ENCODE measurements at regions not wholly inside any gene's neighbourhood (a gene's known extent, or its start where the extent isn't known, plus 50 kb on each side); places are given as distances from the start of the nearest gene placed in this dataset.

DNA sequence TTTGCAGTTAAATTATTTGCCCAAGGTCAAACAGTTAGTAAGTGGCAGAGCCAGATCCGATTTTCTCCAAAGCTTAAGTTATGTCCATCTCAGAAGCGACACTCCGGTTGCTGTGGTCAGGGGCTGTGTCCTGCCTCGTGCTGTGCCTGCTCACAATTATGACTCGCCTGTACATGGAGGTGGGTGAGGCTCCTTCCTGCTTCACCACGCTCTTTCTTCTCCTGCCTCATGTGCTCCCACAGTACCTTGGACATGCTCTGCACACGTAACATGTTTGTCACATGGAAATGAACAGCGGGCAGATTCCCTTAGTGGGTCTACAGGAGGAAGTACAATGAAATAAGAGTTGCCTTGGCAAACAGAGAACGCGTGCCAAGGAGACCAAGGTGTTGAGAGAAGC, 62.2 kb upstream of the CCND2 start:
- Histone ChIP-seq H3K4me3 (no peak overlapping the region), H3K27ac (ENCODE audit: control insufficient read depth, insufficient read depth) (no peak overlapping the region), H3K36me3 (ENCODE audit: control insufficient read depth in 2 of 2, insufficient read depth in 2 of 2, low read length in 1 of 2) (no peaks in the 10 kb centered on the region), H3K79me2 (ENCODE audit: control insufficient read depth, insufficient read depth, low read length) (no peaks in the 10 kb centered on the region), H3K4me1 (ENCODE audit: control insufficient read depth, insufficient read depth, low read length) (peaks cover 17% of the 10 kb centered on the region), H2AFZ (ENCODE audit: control insufficient read depth, low read depth, low read length) (no peak overlapping the region), H4K20me1 (ENCODE audit: control insufficient read depth, insufficient read depth) (no peaks in the 10 kb centered on the region), H3K27me3 (replicated peaks in 1 of 2; ENCODE audit: control insufficient read depth in 2 of 2, insufficient read depth in 2 of 2, low read length in 1 of 2) (no peaks in the 10 kb centered on the region), H3K9ac (ENCODE audit: control insufficient read depth, insufficient read depth, low read length) (no peak overlapping the region), H3K9me3 (replicated peaks; ENCODE audit: control insufficient read depth, insufficient read depth, low read length) (no peaks in the 10 kb centered on the region), H3K4me2 (ENCODE audit: control insufficient read depth, insufficient read depth) (no peak overlapping the region)
- in situ Hi-C loops (cut with MboI) (no loop called here), intact Hi-C loops (cut with micrococcal nuclease; ENCODE audit: unreplicated experiment) (no loop called here)
- ChIA-PET CTCF (no interaction called here), RAD21 (ENCODE audit: unreplicated experiment) (no interaction called here), SMC1A (ENCODE audit: uncharacterized antibody, unreplicated experiment) (no interaction called here), POLR2A (no interaction called here)
- DNase-seq (ENCODE audit: low read depth, low spot score) (no peak), ATAC-seq (no peak), FAIRE-seq (no peak)
- 76% methylated on average over 10 of the region's 10 CpGs for WGBS (ENCODE audit: insufficient coverage, insufficient replicate concordance, low lambda C conversion rate, missing lambda C conversion rate)
- TF ChIP-seq, protein P1, sequence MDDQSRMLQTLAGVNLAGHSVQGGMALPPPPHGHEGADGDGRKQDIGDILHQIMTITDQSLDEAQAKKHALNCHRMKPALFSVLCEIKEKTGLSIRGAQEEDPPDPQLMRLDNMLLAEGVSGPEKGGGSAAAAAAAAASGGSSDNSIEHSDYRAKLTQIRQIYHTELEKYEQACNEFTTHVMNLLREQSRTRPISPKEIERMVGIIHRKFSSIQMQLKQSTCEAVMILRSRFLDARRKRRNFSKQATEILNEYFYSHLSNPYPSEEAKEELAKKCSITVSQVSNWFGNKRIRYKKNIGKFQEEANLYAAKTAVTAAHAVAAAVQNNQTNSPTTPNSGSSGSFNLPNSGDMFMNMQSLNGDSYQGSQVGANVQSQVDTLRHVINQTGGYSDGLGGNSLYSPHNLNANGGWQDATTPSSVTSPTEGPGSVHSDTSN (IDR thresholded peaks at IDR 0.05; ENCODE audit: insufficient replicate concordance, low read depth, low read length), result no peak
- TF ChIP-seq, protein P2, sequence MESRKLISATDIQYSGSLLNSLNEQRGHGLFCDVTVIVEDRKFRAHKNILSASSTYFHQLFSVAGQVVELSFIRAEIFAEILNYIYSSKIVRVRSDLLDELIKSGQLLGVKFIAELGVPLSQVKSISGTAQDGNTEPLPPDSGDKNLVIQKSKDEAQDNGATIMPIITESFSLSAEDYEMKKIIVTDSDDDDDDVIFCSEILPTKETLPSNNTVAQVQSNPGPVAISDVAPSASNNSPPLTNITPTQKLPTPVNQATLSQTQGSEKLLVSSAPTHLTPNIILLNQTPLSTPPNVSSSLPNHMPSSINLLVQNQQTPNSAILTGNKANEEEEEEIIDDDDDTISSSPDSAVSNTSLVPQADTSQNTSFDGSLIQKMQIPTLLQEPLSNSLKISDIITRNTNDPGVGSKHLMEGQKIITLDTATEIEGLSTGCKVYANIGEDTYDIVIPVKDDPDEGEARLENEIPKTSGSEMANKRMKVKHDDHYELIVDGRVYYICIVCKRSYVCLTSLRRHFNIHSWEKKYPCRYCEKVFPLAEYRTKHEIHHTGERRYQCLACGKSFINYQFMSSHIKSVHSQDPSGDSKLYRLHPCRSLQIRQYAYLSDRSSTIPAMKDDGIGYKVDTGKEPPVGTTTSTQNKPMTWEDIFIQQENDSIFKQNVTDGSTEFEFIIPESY (IDR thresholded peaks at IDR 0.05), result no peak
- no peak for TF ChIP-seq NFYA (IDR thresholded peaks at IDR 0.05; ENCODE audit: borderline replicate concordance, low read depth, low read length)
- no TSS peak for BruUV-seq (replicated peaks)

DNA sequence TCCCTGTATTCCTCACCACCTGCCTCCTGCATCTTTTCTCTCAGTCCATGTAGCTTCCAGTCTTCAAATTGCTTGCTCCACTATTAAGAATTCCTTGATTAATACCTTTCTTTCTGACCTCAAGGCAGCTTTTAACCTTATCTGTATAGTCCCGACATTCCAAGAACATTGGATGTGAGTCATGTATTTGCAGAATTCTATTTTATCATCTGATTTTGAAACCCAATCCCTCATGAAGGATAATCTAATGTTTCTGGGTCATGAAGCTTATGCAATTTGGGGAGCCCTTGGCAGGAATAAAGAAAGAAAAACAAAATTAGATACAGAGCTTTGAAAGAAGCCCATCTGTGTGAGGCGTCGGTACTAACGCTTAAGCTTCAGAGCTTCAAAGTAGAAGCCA, 63.4 kb upstream of the CCND2 start:
- over 99% methylated on average over 4 of the region's 4 CpGs for WGBS (ENCODE audit: insufficient coverage, insufficient replicate concordance, low lambda C conversion rate, missing lambda C conversion rate)
- no peaks in the 10 kb centered on the region for H4K20me1 ChIP-seq (ENCODE audit: control insufficient read depth, insufficient read depth)
- no TSS peak for BruUV-seq (replicated peaks)
- SMC1A ChIA-PET (ENCODE audit: uncharacterized antibody, unreplicated experiment), result interaction anchor here (0.6 to 1.2 kb wide), 7 partner anchors 10 to 144 kb away, joined by 3 to 4 read pairs (median 3); no protein-coding TSS in a partner anchor
- TF ChIP-seq EGR1 (IDR thresholded peaks at IDR 0.05; ENCODE audit: borderline replicate concordance in 1 of 2, low read depth in 2 of 2, low read length in 2 of 2) (no peak), TCF3 (IDR thresholded peaks at IDR 0.05; ENCODE audit: borderline replicate concordance, insufficient read depth, low read depth, low read length) (no peak), SP1 (IDR thresholded peaks at IDR 0.05; ENCODE audit: low read depth, low read length) (no peak)
- no peak for ATAC-seq
- POLR2A ChIA-PET, result interaction anchor here (0.6 to 1.3 kb wide), 5 partner anchors 46 to 88 kb away, joined by 3 to 5 read pairs (median 4); no protein-coding TSS in a partner anchor
- H3K27me3 ChIP-seq (replicated peaks in 1 of 2; ENCODE audit: control insufficient read depth in 2 of 2, insufficient read depth in 2 of 2, low read length in 1 of 2), result no peaks in the 10 kb centered on the region
- no peak for DNase-seq (ENCODE audit: low read depth, low spot score)
- no peak overlapping the region for H3K4me2 ChIP-seq (ENCODE audit: control insufficient read depth, insufficient read depth)
- peaks cover 5% of the 10 kb centered on the region for H3K4me1 ChIP-seq (ENCODE audit: control insufficient read depth, insufficient read depth, low read length)
- H3K27ac ChIP-seq (ENCODE audit: control insufficient read depth, insufficient read depth), result no peak overlapping the region
- no peaks in the 10 kb centered on the region for H3K9me3 ChIP-seq (replicated peaks; ENCODE audit: control insufficient read depth, insufficient read depth, low read length)
- no peak for FAIRE-seq
- H3K4me3 ChIP-seq, result no peak overlapping the region
- no peak overlapping the region for H3K9ac ChIP-seq (ENCODE audit: control insufficient read depth, insufficient read depth, low read length)
- in situ Hi-C loops (cut with MboI), result no loop called here
- intact Hi-C loops (cut with micrococcal nuclease; ENCODE audit: unreplicated experiment), result no loop called here
- H2AFZ ChIP-seq (ENCODE audit: control insufficient read depth, low read depth, low read length), result no peak overlapping the region
- CTCF ChIA-PET, result interaction anchor here (0.6 to 1.7 kb wide), 6 partner anchors 24 to 547 kb away, joined by 3 to 5 read pairs (median 3); no protein-coding TSS in a partner anchor
- H3K36me3 ChIP-seq (ENCODE audit: control insufficient read depth in 2 of 2, insufficient read depth in 2 of 2, low read length in 1 of 2), result no peaks in the 10 kb centered on the region
- RAD21 ChIA-PET (ENCODE audit: unreplicated experiment), result interaction anchor here (0.6 to 1.9 kb wide), 5 partner anchors 52 to 69 kb away, joined by 3 to 6 read pairs (median 3); no protein-coding TSS in a partner anchor
- no peaks in the 10 kb centered on the region for H3K79me2 ChIP-seq (ENCODE audit: control insufficient read depth, insufficient read depth, low read length)
